ENCODE measurements at regions not wholly inside any gene's neighbourhood (a gene's known extent, or its start where the extent isn't known, plus 50 kb on each side); places are given as distances from the start of the nearest gene placed in this dataset.

- H3K4me3 ChIP-seq (ENCODE audit: low read depth, poor library complexity, severe bottlenecking), result no peak overlapping the region
- TF ChIP-seq CTCF (IDR thresholded peaks at IDR 0.05), result no peak
- no peak for TF ChIP-seq POLR2A (IDR thresholded peaks at IDR 0.05)
- DNase-seq (ENCODE audit: low spot score in 2 of 2), result no peak
- 92 to 97% methylated on average over 1 of the region's 1 CpG for WGBS, 2 donors
- intact Hi-C loops (cut with DNase I; ENCODE audit: low total_unique reads), result no loop called here
Measured at GRCh38 chr12:89213747-89214146, 138.6 kb downstream of the DUSP6 start.

GRCh38 chr12:89213139-89213538 lies 139.2 kb downstream of the DUSP6 start:
- no peak for TF ChIP-seq CTCF (IDR thresholded peaks at IDR 0.05)
- TF ChIP-seq POLR2A (IDR thresholded peaks at IDR 0.05), result no peak
- no peak for DNase-seq (ENCODE audit: low spot score in 2 of 2)
- intact Hi-C loops (cut with DNase I; ENCODE audit: low total_unique reads), result no loop called here
- no peak overlapping the region for H3K4me3 ChIP-seq (ENCODE audit: low read depth, poor library complexity, severe bottlenecking)
- WGBS, 2 donors, result 72 to 85% methylated on average over 1 of the region's 1 CpG

GRCh38 chr12:89212339-89212771 lies 139.9 kb downstream of the DUSP6 start:
- no peak overlapping the region for H3K4me3 ChIP-seq (ENCODE audit: low read depth, poor library complexity, severe bottlenecking)
- TF ChIP-seq CTCF (IDR thresholded peaks at IDR 0.05), result no peak
- intact Hi-C loops (cut with DNase I; ENCODE audit: low total_unique reads), result no loop called here
- 58 to 79% methylated on average over 3 of the region's 3 CpGs for WGBS, 2 donors
- no peak for DNase-seq (ENCODE audit: low spot score in 2 of 2)

- intact Hi-C loops (cut with DNase I; ENCODE audit: low total_unique reads), result no loop called here
- H3K4me3 ChIP-seq (ENCODE audit: low read depth, poor library complexity, severe bottlenecking), result no peak overlapping the region
- no peak for TF ChIP-seq CTCF (IDR thresholded peaks at IDR 0.05)
- no peak for DNase-seq (ENCODE audit: low spot score in 2 of 2)
- WGBS, 2 donors, result 73 to 93% methylated on average over 1 of the region's 1 CpG
Measured at GRCh38 chr12:89211456-89211855, 140.8 kb downstream of the DUSP6 start.

- DNase-seq (ENCODE audit: low spot score in 2 of 2), result no peak
- H3K4me3 ChIP-seq (ENCODE audit: low read depth, poor library complexity, severe bottlenecking), result no peak overlapping the region
- intact Hi-C loops (cut with DNase I; ENCODE audit: low total_unique reads), result no loop called here
- 80 to 84% methylated on average over 2 of the region's 2 CpGs for WGBS, 2 donors
- no peak for TF ChIP-seq CTCF (IDR thresholded peaks at IDR 0.05)
- no peak for TF ChIP-seq POLR2A (IDR thresholded peaks at IDR 0.05)
Measured at GRCh38 chr12:89210277-89210676, 142.0 kb downstream of the DUSP6 start.

GRCh38 chr12:89208661-89209096 lies 143.6 kb downstream of the DUSP6 start:
- intact Hi-C loops (cut with DNase I; ENCODE audit: low total_unique reads), result no loop called here
- no peak overlapping the region for H3K4me3 ChIP-seq (ENCODE audit: low read depth, poor library complexity, severe bottlenecking)
- no peak for TF ChIP-seq CTCF (IDR thresholded peaks at IDR 0.05)
- TF ChIP-seq POLR2A (IDR thresholded peaks at IDR 0.05), result no peak
- DNase-seq (ENCODE audit: low spot score in 2 of 2), result no peak
- 61 to 63% methylated on average over 2 of the region's 2 CpGs for WGBS, 2 donors

All from lower leg skin (tissue), 4 donors.